GM12892 (cell line): ENCODE measurements at regions not wholly inside any gene's neighbourhood (a gene's known extent, or its start where the extent isn't known, plus 50 kb on each side); places are given as distances from the start of the nearest gene placed in this dataset.
"Not testable (repeated sequence)": the region's sequence is repeated elsewhere in the genome, so short reads cannot be mapped to it uniquely, and the experiment has no call there.

ENCODE experiments used
- DNase-seq: peaks from one replicate; pipeline ENCODE4 v3.0.0; 2011; ENCODE audit not compliant: insufficient read length
- FAIRE-seq: peaks from 2 replicates; lab custom pipeline; 2011; peaks lifted over from hg19 to GRCh38; lab: Jason Lieb, UNC
- POLR2A ChIP-seq: IDR thresholded peaks from 2 replicates; pipeline ENCODE4 v1.6.1; 2011; ENCODE audit warnings: low read depth, low read length, control low read depth
- POLR2AphosphoS5 ChIP-seq: IDR thresholded peaks from 2 replicates; pipeline ENCODE4 v1.6.1; 2011; ENCODE audit warnings: low read depth, low read length, control low read depth
- TAF1 ChIP-seq: IDR thresholded peaks from 2 replicates; pipeline ENCODE4 v1.6.1; 2011; ENCODE audit warnings: low read depth, mild to moderate bottlenecking, control low read depth, low read length, borderline replicate concordance

DNA sequence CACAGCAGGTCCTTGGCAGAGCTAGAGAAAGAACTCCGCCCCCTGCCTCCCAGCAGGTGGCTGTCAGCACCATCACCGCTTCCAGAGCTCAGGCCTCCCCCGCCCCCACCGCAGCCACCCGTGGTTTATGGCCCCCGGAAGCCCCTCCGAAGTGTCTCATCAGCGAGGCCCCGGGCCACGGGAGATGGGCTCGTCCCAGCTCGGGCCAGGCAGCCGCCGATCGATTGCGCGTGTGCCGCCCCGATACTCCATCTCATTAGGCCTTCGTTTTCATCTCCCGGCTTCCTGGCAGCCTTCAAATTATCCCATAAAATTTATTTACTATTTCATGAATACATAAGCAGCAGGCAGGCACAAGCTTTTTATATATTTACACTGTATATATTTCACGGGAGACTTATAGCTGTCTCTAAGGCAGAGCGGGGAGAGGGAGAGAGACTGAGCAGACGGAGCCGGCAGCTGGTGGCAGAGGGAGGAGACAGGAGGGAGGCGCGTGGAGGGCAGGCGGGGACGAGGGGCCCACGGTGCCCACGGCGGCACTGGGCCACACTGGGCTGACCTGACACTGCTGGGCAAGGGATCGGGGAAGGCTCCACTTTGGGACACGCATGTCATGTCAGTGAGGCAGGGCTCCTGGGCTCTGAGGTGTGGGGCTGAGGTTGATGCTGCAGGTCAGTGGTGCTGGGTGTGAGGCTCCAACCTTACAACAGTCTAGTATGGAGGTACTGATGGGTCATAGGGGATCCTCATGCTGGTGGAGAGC is 241.2 kb downstream of the RBM19 start:
- TF ChIP-seq POLR2AphosphoS5 (no peak), POLR2A (no peak), TAF1 (no peak)
- DNase-seq (no peak), FAIRE-seq (no peak)

DNA sequence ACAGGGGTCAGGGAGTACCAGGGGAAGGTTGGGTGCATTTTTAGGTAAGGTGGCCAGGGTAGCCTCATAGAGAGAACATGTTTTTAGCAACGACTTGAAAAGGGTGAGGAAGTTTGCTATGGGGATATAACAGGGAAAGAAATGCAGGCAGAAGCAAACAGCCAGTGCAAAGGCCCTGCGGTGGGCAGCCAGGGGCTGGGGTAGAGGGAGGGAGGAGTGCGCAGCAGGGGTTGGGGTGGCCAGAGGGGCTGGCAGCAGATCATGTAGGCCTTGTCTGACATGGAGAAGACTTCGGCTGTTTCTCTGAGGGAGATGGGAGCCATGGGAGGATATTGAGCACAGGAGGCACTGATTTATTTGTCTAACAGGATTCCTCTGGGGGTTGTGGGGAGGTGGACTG is 242.5 kb downstream of the RBM19 start:
- FAIRE-seq = no peak
- TF ChIP-seq TAF1 (no peak), POLR2A (no peak), POLR2AphosphoS5 (no peak)
- DNase-seq = no peak

DNA sequence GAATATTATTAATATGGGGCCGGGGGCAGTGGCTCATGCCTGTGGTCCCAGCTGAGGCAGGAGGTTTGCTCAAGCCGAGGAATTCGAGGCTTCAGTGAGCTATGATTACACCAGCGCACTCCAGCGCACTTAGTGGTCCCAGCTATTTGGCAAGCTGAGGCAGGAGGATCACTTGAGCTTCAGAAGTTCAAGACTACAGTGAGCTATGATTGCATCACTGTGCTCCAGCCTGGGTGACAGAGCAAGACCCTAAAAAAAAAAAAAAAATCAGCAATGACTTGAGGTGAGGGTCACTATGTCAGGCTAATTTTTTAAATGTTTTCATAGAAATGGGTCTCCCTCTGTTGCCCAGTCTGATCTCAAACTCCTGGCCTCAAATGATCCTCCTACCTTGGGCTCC is 243.4 kb downstream of the RBM19 start:
- DNase-seq (no peak), FAIRE-seq (no peak)
- TF ChIP-seq POLR2A = no peak
- TF ChIP-seq TAF1 = no peak
- no peak for TF ChIP-seq POLR2AphosphoS5

DNA sequence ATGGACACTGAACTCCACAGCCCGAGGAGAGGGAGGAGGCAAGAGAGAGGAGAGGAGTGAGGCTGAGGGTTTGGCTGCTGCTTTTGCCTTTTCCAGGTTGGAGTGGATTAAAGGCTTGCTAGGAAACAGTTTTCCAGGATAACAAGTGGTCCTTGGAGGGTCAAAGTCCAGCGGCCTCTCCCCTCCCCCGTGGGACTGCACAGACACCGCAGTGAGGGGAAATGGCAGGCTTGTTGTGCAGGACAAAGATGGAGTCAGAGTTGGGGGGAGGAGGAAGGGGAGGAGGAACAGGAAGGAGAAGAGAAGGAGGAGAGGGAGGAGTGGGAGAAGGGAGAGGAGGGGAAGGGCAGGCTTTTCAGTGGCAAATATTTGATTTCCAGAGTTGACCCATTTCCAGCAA is 245.5 kb downstream of the RBM19 start:
- no peak for FAIRE-seq
- TF ChIP-seq POLR2A = no peak
- no peak for TF ChIP-seq TAF1
- no peak for TF ChIP-seq POLR2AphosphoS5
- DNase-seq = no peak

DNA sequence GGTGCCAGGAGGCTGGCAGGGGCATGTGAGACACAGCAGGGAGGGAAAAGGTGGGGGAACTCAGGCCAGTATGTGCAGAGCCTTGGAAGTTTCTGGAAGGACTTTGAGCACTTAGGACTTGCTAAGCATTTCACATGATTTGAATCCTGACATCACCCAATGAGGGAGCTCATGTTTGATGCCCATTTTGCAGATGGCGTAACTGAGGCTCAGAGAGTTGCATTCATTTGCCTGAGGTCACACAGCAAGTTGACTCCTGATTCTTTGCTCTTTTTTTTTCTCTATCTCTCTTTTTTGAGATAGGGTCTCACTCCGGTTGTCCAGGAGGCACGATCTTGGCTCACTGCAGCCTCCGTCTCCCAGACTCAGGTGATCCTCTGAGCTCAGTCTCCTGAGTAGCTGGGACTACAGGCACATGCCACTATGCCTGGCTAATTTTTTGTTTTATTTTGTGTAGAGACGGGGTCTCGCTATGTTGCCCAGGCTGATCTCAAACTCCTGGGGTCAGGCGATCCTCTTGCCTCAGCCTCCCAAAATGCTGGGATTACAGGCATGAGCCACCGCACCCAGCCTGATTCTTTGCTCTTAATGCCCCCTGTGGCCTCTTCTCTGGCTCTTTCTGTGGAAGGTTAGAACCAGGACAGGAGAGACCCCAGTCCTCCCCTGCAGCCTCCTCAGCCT is 246.1 kb downstream of the RBM19 start:
- no peak for DNase-seq
- FAIRE-seq = no peak
- TF ChIP-seq POLR2A (no peak), TAF1 (no peak), POLR2AphosphoS5 (no peak)

GRCh38 chr12:113713156-113713555 is 241.5 kb upstream of the LHX5 start:
- no peak for FAIRE-seq
- no peak for TF ChIP-seq POLR2AphosphoS5
- no peak for TF ChIP-seq TAF1
- no peak for TF ChIP-seq POLR2A
- no peak for DNase-seq

GRCh38 chr12:113712481-113712880 is 240.8 kb upstream of the LHX5 start:
- TF ChIP-seq POLR2A = no peak
- TF ChIP-seq POLR2AphosphoS5 = no peak
- no peak for TF ChIP-seq TAF1
- DNase-seq (no peak), FAIRE-seq (no peak)

- FAIRE-seq (no peak), DNase-seq (no peak)
- TF ChIP-seq POLR2A (no peak), TAF1 (no peak), POLR2AphosphoS5 (no peak)
Observed at GRCh38 chr12:113710216-113710615, 238.5 kb upstream of the LHX5 start.

DNA sequence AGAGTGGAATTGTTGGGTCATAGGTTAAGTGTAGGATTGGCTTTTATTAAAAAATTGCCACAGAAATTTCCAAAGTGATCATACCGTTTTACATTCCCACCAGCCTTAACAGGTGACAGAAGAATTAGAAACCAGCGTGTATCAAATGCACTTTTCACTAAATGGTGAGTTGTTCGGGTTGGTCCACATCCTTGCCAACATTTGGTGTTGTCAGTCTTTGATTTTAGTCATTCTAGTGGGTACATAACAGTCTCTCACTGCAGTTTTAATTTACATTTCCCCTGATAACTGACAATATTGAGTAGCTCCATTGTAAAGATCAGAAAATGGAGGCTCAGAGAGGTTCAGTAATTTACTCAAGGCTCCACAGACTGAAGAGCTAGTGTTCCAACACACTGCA is 237.8 kb upstream of the LHX5 start:
- TF ChIP-seq TAF1 = no peak
- no peak for TF ChIP-seq POLR2A
- TF ChIP-seq POLR2AphosphoS5 = no peak
- FAIRE-seq = no peak
- no peak for DNase-seq

GRCh38 chr12:113702836-113703235 is 231.2 kb upstream of the LHX5 start:
- no peak for FAIRE-seq
- TF ChIP-seq TAF1 = no peak
- TF ChIP-seq POLR2A = no peak
- no peak for TF ChIP-seq POLR2AphosphoS5
- no peak for DNase-seq

DNA sequence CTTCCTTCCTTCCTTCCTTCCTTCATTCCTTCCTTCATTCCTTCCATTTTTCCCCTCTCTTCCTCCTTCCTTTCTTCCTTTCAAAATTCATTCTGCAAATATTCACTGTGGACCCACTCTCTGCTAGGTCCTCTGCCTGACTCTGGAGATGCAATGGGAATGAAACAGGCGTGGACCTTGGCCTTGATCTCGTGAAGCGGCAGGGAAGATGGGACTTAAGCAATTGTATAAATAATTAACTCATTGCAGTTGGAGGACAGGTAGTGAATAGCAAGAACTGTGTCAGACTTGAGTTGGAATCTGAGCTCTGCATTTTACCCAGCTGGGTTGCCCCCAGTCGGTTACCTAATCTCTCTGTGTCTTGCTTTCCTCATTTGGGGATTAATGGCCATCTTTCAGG is 230.6 kb upstream of the LHX5 start:
- no peak for TF ChIP-seq TAF1
- no peak for TF ChIP-seq POLR2A
- TF ChIP-seq POLR2AphosphoS5 = no peak
- FAIRE-seq (no peak), DNase-seq (no peak)

DNA sequence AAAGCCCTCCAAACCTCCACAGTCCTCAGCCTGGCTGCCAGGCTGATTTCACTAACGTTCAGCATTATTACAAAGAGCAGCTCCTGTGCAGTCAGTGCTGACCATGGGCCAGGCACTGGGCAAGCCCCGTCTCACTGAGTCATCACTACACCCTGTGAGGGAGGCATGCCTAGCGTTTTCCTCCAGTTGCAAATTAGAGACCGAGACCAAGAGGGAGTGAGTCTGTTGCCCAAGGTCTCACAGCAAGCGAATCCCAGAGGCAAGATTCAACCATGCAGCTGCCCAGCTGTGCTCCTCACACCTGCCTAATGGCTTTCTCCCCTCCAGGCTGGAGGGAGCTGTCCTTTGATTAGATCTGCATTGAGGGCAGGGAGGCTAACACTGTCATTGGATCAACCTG is 229.3 kb upstream of the LHX5 start:
- DNase-seq (no peak), FAIRE-seq (no peak)
- TF ChIP-seq POLR2AphosphoS5 (no peak), TAF1 (no peak), POLR2A (no peak)

DNA sequence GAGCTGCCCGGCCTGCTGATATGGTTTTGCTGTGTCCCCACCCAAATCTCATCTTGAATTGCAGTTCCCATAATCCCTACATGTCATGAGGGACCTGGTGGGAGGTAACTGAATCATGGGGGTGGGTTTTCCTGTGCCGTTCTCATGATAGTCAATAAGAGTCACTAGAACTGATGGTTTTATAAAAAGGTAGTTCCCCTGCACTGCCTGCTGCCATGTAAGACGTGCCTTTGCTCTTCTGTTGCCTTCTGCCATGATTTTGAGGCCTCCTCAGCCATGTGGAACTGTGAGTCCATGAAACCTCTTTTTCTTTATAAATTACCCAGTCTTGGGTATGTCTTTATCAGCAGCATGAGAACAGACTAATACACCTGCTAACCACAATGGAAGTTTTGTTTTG is 228.3 kb upstream of the LHX5 start:
- DNase-seq, FAIRE-seq: not testable (repeated sequence)
